Non-pigmented ciliary epithelial cell (primary cell): ENCODE measurements at regions not wholly inside any gene's neighbourhood (a gene's known extent, or its start where the extent isn't known, plus 50 kb on each side); places are given as distances from the start of the nearest gene placed in this dataset.
"Not testable (repeated sequence)": the region's sequence is repeated elsewhere in the genome, so short reads cannot be mapped to it uniquely, and the experiment has no call there.

Source experiments
- DNase-seq: peaks from one replicate; pipeline ENCODE4 v3.0.0-alpha.2; 2010; ENCODE audit warnings: low read depth

DNA sequence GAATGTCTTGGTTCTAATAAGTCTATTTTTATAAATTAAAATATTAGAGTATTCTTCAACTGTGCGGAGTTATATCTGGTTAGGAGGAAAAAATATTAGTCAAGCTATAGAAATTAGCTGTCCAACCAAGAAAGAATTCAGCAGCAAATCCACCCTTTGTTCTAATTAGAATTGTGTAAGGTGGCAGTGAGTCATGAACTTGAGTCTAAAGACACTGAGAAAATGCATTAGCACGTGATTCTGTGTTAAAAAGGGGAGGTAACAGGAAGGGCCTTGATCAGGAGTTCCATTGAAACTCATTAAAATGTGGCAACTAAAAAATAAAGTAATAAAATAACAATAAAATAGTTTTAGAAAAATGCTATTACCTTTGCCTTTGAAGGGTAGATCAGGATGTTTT lies 398.2 kb upstream of the RGS18 start:
- DNase-seq = no peak

DNA sequence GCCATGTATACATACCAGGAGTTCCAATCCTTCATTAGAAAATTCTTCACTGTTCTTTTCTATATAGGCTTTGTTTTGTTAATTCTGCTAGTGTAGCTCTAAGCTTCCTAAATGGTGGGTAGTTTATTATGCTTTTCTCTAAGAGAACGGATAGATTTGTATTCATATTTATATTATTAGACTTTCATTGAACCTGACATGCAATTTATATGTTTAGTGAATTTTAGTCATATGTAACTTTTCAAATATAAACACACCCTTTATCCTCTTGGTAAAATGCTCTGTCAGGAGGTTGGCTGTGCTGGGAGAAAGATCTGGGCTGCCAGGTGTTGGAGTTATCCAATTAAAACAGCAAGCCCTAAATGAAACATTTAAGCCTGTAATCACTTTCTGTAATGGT lies 369.7 kb upstream of the RGS18 start:
- DNase-seq = no peak

DNA sequence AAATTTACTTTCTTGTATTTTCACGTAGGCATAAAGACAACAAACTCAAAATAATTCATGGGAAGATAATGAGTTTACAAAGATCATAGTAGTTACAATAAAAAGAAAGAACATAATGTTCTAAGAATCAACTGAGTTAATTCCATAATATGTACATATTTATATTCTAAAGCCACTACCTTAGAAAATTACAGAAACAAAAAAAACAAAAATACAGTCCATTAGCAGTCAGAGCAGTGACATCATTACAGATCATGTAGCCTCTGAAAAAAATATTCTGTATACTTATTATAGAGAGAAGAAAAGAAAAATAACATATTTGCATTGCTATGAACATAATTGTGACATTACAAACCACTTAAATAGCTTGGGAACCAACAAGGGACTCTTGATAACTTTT lies 360.1 kb upstream of the RGS18 start:
- DNase-seq = no peak

DNA sequence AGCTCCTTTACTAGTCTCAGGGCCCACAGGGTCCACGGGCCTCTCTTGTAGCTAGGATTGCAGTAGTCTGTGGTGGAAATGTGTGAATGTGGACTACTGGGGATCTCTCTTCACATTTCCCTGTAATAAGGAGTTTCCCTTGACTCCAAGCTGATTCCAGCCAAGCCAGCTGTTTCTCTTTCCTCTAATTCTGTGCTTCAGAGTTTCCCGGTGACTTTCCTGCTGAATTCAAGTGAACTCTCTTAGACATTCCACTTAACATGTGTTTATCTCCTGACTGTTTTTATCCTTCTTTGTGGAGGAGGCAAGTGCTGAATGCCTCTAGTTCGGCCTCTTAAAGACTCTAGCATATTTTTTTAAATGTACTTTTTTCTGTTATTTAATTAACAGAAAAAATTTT lies 354.0 kb upstream of the RGS18 start:
- DNase-seq = no peak

DNA sequence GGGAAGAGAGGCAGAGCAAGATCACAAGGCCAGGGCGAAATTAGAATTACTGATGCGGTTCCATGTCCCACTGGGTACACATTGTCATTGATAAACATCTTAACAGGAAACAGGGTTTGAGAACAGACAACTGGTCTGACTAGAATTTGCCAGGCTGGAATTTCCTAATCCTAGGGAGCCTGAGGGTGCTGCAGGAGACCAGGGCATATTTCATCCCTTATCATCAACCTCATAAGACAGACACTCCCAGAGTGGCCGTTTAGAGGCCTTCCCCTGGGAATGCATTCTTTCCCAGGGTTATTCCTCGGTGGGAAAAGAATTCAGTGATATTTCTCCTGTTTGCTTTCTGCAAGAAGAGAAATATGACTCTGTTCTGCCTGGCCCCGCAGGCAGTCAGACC lies 344.7 kb upstream of the RGS18 start:
- not testable (repeated sequence) for DNase-seq

DNA sequence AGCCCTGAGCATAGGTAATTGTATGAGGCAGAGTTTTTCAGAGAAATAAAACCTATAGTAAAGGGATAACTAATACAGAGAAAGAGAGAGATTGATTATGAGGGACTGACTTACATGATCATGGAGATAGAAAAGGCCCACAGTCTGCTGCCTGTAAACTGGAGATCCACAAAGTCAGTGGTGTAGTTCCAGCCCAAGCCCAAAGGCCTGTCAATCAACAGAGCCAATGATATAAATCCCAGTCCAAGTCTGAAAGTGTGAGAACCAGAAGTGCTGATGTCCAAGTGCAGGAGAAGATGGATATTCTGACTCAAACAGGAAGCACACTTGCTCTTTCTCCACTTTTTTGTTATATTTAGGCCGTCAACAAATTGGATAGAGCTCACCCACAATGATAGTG lies 340.1 kb upstream of the RGS18 start:
- no peak for DNase-seq

DNA sequence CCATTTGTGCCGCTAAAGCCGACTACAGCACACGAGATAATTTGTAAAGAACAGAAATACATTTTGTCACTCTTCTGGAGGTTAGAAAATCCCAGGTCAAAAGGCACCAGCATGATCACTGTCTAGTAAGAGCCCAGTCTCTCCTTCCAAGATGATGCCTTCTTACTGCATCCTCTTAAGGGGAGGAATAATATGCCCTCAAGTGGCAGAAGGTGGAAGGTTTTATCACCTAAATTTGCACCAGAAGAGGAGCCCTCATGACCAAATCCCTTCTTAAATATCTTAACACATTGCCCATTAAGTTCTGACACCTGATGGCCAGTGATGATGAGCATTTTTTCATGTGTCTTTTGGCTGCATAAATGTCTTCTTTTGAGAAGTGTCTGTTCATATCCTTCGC lies 326.7 kb upstream of the RGS18 start:
- no peak for DNase-seq

DNA sequence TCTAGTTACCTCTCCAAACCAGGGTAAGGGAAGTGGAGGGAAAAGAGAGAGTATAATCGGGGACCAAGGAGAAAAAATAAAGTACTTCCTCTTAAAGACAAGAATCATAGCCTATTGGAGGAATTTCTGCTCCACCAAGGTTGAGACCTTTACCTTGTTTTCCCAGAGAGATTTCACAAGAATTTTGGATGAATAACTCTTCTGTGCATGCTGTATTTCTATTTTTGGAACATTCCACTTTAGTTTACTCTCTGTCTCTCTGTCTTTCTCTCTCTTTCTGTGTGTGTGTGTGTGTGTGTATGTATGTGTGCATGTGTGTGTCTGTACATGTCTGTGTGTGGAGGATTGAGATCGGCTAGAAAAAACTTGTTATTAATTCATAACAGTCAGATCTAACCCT lies 318.4 kb upstream of the RGS18 start:
- DNase-seq = peak; percentile 20

DNA sequence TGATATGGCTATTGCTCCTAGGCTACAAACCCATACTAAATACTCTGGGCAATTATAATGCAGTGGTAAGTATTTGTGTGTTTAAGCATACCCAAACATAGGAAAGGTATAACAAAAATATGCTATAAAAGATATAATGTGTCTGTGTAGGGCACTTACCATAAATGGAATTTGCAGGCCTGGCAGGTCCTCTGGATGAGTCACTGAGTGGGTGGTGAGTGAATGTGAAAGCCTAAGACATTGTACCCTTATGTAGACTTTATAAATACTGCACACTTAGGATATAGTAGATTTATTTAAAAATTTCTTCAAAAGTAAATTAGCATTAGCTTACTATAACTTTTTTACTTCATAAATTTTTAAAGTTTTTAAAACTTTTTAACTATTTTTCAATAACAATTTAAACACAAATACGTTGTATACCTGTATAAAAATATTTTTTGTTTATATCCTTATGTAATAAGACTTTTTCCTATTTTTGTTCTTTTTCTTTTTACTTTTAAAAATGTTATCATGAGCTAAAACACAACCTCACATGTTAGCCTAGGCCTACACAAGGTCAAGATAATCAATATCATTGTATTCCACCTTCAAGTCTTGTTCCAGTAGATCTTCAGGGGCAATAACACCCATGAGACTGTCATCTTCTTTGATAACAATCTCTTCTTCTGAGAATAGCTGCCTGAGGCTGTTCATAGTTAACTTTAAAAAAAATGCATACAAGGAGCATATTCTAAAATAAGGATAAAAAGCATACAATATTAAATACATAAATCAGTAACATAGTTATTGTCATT lies 306.3 kb upstream of the RGS18 start:
- peak; percentile 32 for DNase-seq

DNA sequence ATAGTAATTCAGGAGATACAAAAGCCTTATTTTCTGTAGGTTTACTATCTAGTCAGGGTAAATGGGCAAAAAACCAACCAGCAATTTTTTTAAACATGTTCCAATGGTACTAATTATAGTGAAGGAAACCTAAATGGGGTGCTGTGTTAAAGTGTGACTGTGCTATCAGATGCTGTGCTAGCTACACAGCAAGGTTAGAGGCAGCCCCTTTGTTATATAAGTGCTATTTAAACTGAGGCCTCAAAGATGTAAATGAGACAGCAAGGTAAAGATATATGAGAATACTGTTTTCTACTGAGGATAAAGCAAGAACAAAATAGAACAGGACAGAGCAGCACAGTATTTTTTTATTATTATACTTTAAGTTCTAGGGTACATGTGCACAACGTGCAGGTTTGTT lies 305.4 kb upstream of the RGS18 start:
- no peak for DNase-seq

DNA sequence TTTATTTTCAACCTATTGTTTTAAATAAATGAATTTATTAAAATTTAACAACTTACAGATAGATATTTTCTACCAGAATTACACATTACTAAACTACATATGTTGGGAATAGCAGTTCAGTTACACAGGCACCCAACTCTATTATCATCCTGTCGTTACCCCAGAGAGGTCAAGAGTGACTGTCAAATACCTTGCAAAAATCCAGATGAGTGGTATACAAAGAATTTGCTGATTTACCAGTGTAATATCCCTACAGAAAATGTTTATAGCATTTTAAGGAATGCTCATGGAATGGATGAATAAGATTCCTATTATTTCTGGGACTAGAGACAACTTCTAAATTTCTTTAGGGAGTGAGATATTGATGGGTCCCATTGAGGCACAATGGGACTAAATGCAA lies 300.7 kb upstream of the RGS18 start:
- DNase-seq = no peak

DNA sequence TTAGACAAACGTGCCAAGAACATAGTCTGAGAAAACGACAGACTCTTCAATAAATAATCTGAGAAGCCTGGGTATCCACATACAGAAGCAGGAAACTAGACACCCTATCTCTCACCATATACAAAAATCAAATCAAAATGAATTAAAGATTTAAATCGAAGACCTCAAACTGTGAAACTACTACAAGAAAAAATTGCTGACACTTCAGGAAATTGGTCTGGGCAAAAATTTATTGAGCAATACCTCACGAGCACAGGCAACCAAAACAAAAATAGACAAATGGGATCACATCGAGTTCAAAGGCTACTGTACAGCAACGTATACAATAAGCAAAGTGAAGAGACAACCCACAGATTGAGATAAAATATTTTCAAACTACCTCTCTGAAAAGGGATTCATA lies 292.8 kb upstream of the RGS18 start:
- DNase-seq = no peak

DNA sequence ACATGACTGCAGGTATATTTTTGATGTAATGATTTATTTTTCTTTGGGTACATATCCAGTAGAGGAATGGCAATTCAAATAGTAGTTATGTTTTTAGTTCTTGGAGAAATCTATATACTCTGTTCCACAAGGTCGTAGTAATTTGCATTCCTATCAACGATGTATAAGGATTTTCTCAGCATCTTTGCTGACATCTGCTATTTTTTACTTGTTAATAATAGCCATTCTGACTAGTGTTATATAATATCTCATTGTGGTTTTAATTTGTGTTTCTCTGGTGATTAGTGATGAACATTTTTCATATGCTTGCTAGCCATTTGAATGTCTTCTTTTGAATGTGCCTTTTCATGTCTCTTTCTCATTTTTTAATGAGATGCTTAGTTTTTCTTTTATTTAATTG lies 292.1 kb upstream of the RGS18 start:
- DNase-seq = no peak

DNA sequence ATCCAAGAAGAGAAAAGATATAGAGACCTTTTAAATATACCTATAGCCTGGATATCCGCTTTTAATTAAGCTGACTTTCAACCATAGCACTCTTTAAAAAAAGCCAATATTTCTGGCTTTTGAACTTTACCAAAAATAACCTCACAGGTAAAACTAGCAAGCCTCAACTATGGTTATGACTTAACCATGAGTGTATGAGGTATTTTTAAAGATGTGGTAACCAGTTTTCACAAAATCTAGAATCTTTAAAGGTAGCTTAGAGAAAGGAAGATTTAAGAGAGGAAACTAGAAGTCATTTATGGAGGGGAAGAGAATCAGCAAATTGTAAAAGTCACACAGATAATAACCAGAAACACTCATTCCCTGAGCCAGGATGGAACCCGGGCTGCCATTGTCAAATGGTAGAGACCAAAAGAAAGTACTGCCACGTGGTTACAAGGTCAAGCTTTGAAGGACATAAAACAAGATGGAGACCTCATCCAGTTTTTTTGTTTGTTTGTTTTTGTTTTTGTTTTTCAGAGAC lies 288.4 kb upstream of the RGS18 start:
- no peak for DNase-seq

DNA sequence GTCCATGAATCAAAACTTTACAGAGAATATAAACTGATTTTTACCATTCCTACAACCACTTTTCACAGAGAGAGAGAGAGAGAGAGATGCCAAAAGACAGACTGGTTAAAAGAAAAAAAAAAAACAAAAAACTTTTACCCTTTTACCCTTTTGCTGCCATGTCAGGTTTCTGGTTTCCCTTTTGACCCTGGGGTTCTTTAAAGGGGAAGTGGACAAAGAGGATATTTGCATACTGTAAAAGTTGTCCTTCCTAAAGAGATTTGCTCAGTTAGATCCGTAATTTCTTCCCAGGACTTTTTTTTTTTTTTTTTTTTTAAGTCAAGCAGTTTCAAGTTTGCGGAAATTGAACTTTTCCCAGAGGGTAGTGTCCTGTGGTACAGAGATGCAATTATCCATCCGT lies 287.8 kb upstream of the RGS18 start:
- DNase-seq = no peak

DNA sequence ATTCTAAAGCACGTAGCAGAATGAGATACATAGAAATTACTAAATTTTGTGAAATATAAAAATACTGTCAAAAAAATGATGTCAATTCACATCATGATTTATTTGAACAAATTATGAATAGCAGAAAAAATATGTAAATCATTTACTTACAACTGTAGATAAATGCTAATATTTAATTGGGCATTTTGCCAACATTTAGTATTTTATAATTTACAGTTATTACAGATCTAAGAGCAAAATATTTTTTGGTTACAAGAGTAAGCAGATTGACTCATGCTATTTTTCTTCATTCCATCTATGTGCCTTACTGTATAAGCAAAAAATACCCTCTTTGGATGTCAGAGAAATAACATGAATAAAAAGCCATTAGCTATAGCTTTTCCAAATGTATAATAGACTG lies 282.3 kb upstream of the RGS18 start:
- DNase-seq = no peak

DNA sequence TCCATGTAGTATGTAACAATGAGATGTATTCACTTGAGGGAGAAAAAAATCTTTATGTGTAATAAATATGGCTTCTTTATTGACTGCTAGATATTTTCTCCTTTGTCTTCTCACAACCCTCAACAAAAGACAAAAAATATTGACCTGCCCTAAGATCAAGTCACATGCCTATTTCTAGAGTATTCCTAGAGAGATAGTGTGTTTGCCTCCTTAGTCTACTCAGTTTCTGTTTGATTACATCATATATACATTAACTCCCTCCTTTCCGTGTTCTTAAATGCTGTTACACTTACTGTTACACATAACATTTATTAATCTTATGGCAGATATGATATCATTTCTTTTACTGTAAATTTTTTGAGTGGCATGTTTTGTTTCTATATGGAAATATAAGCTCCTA lies 281.6 kb upstream of the RGS18 start:
- DNase-seq = no peak

DNA sequence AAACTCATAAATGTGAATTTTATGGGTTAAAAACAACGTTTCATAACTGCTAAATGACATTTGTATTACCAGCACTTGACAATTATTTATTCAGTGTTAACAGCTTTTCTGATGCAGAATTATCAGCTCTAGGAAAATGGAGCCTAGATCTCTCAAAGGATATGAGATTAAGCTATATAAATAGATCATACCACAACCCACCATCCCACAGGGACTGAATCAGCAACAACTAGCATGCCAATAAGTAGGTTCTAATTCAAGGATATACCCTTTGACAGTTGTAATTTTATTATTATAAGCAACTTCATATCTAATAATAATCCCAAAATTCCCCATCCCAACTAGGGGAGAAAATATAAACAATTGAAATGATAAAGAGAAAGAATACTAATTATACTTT lies 275.4 kb upstream of the RGS18 start:
- DNase-seq = no peak

DNA sequence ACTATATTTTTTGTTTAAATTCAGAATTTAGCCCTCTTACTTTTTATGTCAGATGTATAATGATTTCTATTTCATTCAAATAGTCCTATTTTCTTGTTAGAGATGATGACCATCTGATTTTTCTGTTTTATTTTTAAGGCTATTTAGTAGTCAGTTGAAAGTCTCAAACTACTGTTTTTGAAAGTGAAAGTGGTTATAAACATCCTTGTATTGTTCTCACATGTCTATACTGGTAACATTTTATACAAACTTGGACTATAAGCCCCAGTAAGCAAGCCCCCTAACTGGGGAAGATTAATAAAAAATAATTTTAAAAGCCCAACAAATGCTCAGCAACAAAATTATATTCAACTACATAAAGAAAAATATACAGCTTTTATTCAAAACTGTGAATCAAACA lies 271.3 kb upstream of the RGS18 start:
- no peak for DNase-seq

DNA sequence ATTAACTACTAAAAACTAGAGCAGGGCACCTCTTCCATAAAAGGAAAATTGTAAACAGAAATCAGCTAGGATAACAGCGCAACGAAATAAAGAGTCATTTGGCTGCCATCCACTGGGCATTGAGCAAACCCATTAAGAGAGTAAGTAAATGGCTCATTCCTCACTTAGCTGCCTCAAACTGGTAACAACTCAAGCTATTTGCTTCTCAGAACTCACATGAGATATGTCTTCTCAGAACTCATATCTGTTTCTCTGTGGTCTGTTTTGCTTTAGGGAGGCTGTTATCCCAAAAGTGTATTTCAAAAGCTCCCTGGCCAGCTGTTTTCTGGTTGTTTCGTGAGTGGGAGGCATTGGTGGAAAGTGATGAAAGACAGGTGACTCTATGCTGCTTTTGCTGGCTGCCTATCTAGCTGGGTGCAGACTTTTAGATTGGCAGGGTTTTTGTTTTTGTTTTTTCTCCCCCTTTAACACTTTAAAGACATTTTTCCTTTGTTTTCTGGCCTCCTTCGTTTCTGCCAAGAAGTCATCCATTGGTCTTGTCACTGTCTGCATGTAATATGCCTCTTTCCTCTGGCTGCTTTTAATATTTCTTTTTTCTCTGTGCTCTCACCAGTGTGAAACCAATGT lies 269.2 kb upstream of the RGS18 start:
- DNase-seq = no peak

DNA sequence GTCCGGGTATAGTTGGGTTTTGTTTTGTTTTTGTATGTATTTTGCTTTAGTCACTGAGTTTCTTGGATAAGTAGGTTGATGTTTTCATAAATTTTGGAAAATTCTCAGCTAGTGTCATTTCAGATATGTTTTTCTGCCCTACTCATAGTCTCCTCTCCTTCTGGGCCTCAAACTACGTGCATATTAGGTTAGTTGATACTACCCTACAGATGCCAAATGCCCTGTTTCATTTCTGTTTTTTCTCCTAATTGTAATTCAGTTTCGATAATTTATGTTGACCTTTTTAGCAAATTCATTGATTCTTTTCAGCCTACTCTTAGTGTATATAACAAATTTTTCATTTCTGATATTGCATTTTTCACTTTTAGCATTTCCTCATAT lies 268.6 kb upstream of the RGS18 start:
- DNase-seq = no peak

DNA sequence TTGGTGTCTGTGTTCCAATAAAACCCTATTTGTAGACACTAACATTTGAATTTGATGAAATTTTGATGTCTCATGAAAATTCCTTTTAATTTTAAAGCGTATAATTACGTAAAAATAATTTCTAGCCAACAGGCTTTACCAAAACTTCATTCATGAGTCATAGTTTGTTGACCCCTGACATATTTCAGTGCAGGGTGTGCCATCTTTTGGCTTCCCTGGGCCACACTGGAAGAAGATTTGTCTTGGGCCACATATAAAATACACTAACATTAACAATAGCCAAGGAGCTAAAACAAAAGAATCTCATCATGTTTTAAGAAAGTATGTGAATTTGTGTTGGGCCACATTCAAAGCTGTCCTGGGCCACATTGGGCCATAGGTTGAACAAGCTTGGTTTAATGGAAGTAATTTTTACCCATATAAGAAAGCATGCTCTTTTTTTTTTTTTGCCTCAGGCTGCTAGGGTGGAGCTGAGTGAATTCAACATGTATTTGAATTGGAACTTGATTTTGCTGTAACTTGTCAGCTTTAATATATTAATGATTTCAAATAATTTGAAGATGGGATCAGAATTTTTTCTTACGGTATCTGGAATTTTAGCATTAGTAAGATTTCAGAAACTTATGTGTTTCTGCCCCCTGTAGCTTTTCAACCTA lies 267.7 kb upstream of the RGS18 start:
- no peak for DNase-seq

DNA sequence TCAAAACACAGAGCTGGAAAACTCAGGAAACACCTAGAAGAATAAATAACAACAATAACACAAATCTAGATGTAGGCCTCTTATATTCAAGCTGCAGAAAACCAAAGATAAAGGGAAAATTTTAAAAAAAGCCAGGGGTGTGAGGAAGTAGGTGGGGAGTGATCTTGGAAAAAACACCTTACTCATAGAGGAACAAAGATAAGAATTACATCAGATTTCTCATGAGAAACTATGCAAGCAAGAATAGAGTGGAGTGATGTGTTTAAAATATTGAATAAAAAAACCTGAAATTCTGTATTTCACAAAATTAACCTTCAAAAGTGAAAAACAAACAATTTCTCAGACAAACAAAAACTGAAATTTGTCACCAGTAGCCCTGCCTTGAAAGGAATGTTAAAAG lies 265.5 kb upstream of the RGS18 start:
- no peak for DNase-seq
